ENCODE measurements at regions not wholly inside any gene's neighbourhood (a gene's known extent, or its start where the extent isn't known, plus 50 kb on each side); places are given as distances from the start of the nearest gene placed in this dataset.
"Not testable (repeated sequence)": the region's sequence is repeated elsewhere in the genome, so short reads cannot be mapped to it uniquely, and the experiment has no call there.

- in situ Hi-C loops (cut with MboI; ENCODE audit: low sequenced_read_pairs), result no loop called here
Observed at GRCh38 chr5:167851416-167851815, 440.0 kb upstream of the WWC1 start.

- in situ Hi-C loops (cut with MboI; ENCODE audit: low sequenced_read_pairs), result no loop called here
Observed at GRCh38 chr5:167852515-167852914, 438.9 kb upstream of the WWC1 start.

GRCh38 chr5:167853421-167853820, 438.0 kb upstream of the WWC1 start:
- in situ Hi-C loops (cut with MboI; ENCODE audit: low sequenced_read_pairs), result no loop called here

GRCh38 chr5:167855818-167856217, 435.6 kb upstream of the WWC1 start:
- in situ Hi-C loops (cut with MboI; ENCODE audit: low sequenced_read_pairs), result no loop called here

- in situ Hi-C loops (cut with MboI; ENCODE audit: low sequenced_read_pairs), result no loop called here
Observed at GRCh38 chr5:167857321-167857720, 434.1 kb upstream of the WWC1 start.

GRCh38 chr5:167858186-167858855, 433.1 kb upstream of the WWC1 start:
- in situ Hi-C loops (cut with MboI; ENCODE audit: low sequenced_read_pairs), result not testable (repeated sequence)

- in situ Hi-C loops (cut with MboI; ENCODE audit: low sequenced_read_pairs), result no loop called here
Observed at GRCh38 chr5:167861129-167861927, 430.1 kb upstream of the WWC1 start.

- in situ Hi-C loops (cut with MboI; ENCODE audit: low sequenced_read_pairs), result no loop called here
Observed at GRCh38 chr5:167861928-167862426, 429.5 kb upstream of the WWC1 start.

GRCh38 chr5:167863883-167864282, 427.6 kb upstream of the WWC1 start:
- in situ Hi-C loops (cut with MboI; ENCODE audit: low sequenced_read_pairs), result no loop called here

GRCh38 chr5:167864801-167865200, 426.6 kb upstream of the WWC1 start:
- in situ Hi-C loops (cut with MboI; ENCODE audit: low sequenced_read_pairs), result no loop called here

- in situ Hi-C loops (cut with MboI; ENCODE audit: low sequenced_read_pairs), result no loop called here
Observed at GRCh38 chr5:167866797-167867196, 424.6 kb upstream of the WWC1 start.

- in situ Hi-C loops (cut with MboI; ENCODE audit: low sequenced_read_pairs), result no loop called here
Observed at GRCh38 chr5:167867281-167867680, 424.2 kb upstream of the WWC1 start.

- in situ Hi-C loops (cut with MboI; ENCODE audit: low sequenced_read_pairs), result no loop called here
Observed at GRCh38 chr5:167869125-167869524, 422.3 kb upstream of the WWC1 start.

- in situ Hi-C loops (cut with MboI; ENCODE audit: low sequenced_read_pairs), result no loop called here
Observed at GRCh38 chr5:167870055-167870454, 421.4 kb upstream of the WWC1 start.

- in situ Hi-C loops (cut with MboI; ENCODE audit: low sequenced_read_pairs), result no loop called here
Observed at GRCh38 chr5:167871091-167871490, 420.4 kb upstream of the WWC1 start.

- in situ Hi-C loops (cut with MboI; ENCODE audit: low sequenced_read_pairs), result no loop called here
Observed at GRCh38 chr5:167872791-167873190, 418.7 kb upstream of the WWC1 start.

GRCh38 chr5:167877114-167877722, 414.2 kb upstream of the WWC1 start:
- in situ Hi-C loops (cut with MboI; ENCODE audit: low sequenced_read_pairs), result no loop called here

GRCh38 chr5:167877924-167878323, 413.5 kb upstream of the WWC1 start:
- in situ Hi-C loops (cut with MboI; ENCODE audit: low sequenced_read_pairs), result no loop called here

GRCh38 chr5:167880420-167880819, 411.0 kb upstream of the WWC1 start:
- in situ Hi-C loops (cut with MboI; ENCODE audit: low sequenced_read_pairs), result no loop called here

GRCh38 chr5:167881041-167881440, 410.4 kb upstream of the WWC1 start:
- in situ Hi-C loops (cut with MboI; ENCODE audit: low sequenced_read_pairs), result no loop called here

- in situ Hi-C loops (cut with MboI; ENCODE audit: low sequenced_read_pairs), result no loop called here
Observed at GRCh38 chr5:167886196-167886595, 405.2 kb upstream of the WWC1 start.

- in situ Hi-C loops (cut with MboI; ENCODE audit: low sequenced_read_pairs), result no loop called here
Observed at GRCh38 chr5:167888393-167888792, 403.1 kb upstream of the WWC1 start.

Measured in HL-60/S4 (cell line).